BJ (cell line): ENCODE measurements at regions not wholly inside any gene's neighbourhood (a gene's known extent, or its start where the extent isn't known, plus 50 kb on each side); places are given as distances from the start of the nearest gene placed in this dataset.

Source experiments
- CTCF ChIA-PET: fragments of 350-600 bp; formaldehyde crosslinking; extraction: SDS; loops from one replicate; lab custom pipeline; 2021; ENCODE audit warnings: antibody characterized with exemption, inconsistent platforms; lab: Yijun Ruan, JAX
- POLR2A ChIA-PET: fragments of 300-600 bp; sonication (Branson Sonifier 250); formaldehyde crosslinking; extraction: SDS; loops from one replicate; lab custom pipeline; 2021; ENCODE audit warnings: antibody characterized with exemption; lab: Charles Lee
- DNase-seq: peaks from one replicate; pipeline ENCODE4 v3.0.0-alpha.2; 2011; ENCODE audit warnings: low read depth
- H3K27me3 ChIP-seq: 2 replicates; pipeline ENCODE4 v1.6.0; 2011; ENCODE audit warnings: low read length; ENCODE audit not compliant: control insufficient read depth, insufficient read depth
- H3K36me3 ChIP-seq: 2 replicates; pipeline ENCODE4 v1.5.1; 2011; ENCODE audit warnings: low read length; ENCODE audit not compliant: control insufficient read depth, insufficient read depth
- H3K4me3 ChIP-seq: 2 replicates; pipeline ENCODE4 v1.5.1; 2011; ENCODE audit warnings: low read depth, mild to moderate bottlenecking, control low read depth, low read length
- CTCF ChIP-seq: IDR thresholded peaks from 2 replicates; pipeline ENCODE4 v1.5.1; 2011; ENCODE audit warnings: low read depth, mild to moderate bottlenecking, control low read depth, inconsistent platforms, low read length, moderate library complexity; ENCODE audit not compliant: insufficient read depth

GRCh38 chr10:117899181-117899683 lies 147.5 kb downstream of the RAB11FIP2 start:
- ChIA-PET POLR2A (no interaction called here), CTCF (no interaction called here)
- no peak overlapping the region for H3K4me3 ChIP-seq
- no peak for TF ChIP-seq CTCF
- DNase-seq, result no peak
- H3K36me3 ChIP-seq, result no peaks in the 10 kb centered on the region
- no peaks in the 10 kb centered on the region; the same call in 1 of the 2 replicates for H3K27me3 ChIP-seq

GRCh38 chr10:117900280-117900679 lies 146.5 kb downstream of the RAB11FIP2 start:
- Histone ChIP-seq H3K27me3 (no peaks in the 10 kb centered on the region; the same call in 1 of the 2 replicates), H3K36me3 (no peaks in the 10 kb centered on the region), H3K4me3 (no peak overlapping the region)
- ChIA-PET POLR2A (no interaction called here), CTCF (no interaction called here)
- no peak for TF ChIP-seq CTCF
- DNase-seq, result no peak

- Histone ChIP-seq H3K4me3 (no peak overlapping the region), H3K36me3 (no peaks in the 10 kb centered on the region), H3K27me3 (no peaks in the 10 kb centered on the region; the same call in 1 of the 2 replicates)
- ChIA-PET POLR2A (no interaction called here), CTCF (no interaction called here)
- TF ChIP-seq CTCF, result no peak
- no peak for DNase-seq
Observed at GRCh38 chr10:117903854-117904253, 142.9 kb downstream of the RAB11FIP2 start.

- no peaks in the 10 kb centered on the region for H3K27me3 ChIP-seq
- H3K36me3 ChIP-seq, result no peaks in the 10 kb centered on the region
- CTCF ChIA-PET, result interaction anchor here (1.5 kb wide), 1 partner anchor 409 kb away, joined by 3 read pairs; no protein-coding TSS in a partner anchor
- TF ChIP-seq CTCF, result no peak
- H3K4me3 ChIP-seq, result no peak overlapping the region
- no peak for DNase-seq
- POLR2A ChIA-PET, result no interaction called here
Observed at GRCh38 chr10:117905404-117905803, 141.3 kb downstream of the RAB11FIP2 start.

- Histone ChIP-seq H3K27me3 (no peaks in the 10 kb centered on the region), H3K4me3 (no peak overlapping the region), H3K36me3 (no peaks in the 10 kb centered on the region)
- ChIA-PET CTCF (interaction anchor here (0.9 to 1.0 kb wide), 2 partner anchors 9 to 23 kb away, joined by 3 read pairs; no protein-coding TSS in a partner anchor), POLR2A (no interaction called here)
- DNase-seq, result no peak
- TF ChIP-seq CTCF, result no peak
Observed at GRCh38 chr10:117911684-117912083, 135.1 kb downstream of the RAB11FIP2 start.
